WTC11 (cell line): ENCODE measurements at regions not wholly inside any gene's neighbourhood (a gene's known extent, or its start where the extent isn't known, plus 50 kb on each side); places are given as distances from the start of the nearest gene placed in this dataset.

Experiments used
- CTCF ChIP-seq: fragments of 200-600 bp; IDR thresholded peaks from 2 replicates; pipeline ENCODE4 v1.8.0; 2022; ENCODE audit warnings: antibody characterized with exemption
- ETV6 ChIP-seq: sonication (generic); formaldehyde crosslinking; IDR thresholded peaks from 2 replicates; pipeline ENCODE4 v1.8.1; 2022; ENCODE audit warnings: mild to moderate bottlenecking, missing genetic modification reagents
- IRF1 ChIP-seq: sonication (generic); formaldehyde crosslinking; IDR thresholded peaks from 2 replicates; pipeline ENCODE4 v1.8.0; 2023; ENCODE audit warnings: missing genetic modification reagents
- MAX ChIP-seq: sonication (generic); formaldehyde crosslinking; IDR thresholded peaks from 2 replicates; pipeline ENCODE4 v1.8.0; 2022; ENCODE audit warnings: mild to moderate bottlenecking, missing genetic modification reagents
- NR2C2 ChIP-seq: sonication (generic); formaldehyde crosslinking; IDR thresholded peaks from 2 replicates; pipeline ENCODE4 v1.8.0; 2022; ENCODE audit warnings: mild to moderate bottlenecking, missing genetic modification reagents
- NR3C1 ChIP-seq: sonication (generic); formaldehyde crosslinking; conservative IDR thresholded peaks from 2 replicates; pipeline ENCODE4 v1.8.1; 2023; ENCODE audit warnings: low read depth, mild to moderate bottlenecking, missing genetic modification reagents
- RORB ChIP-seq: fragments of 250-450 bp; sonication (Bioruptor Pico); IDR thresholded peaks from 2 replicates; pipeline ENCODE4 v1.9.0; 2021; ENCODE audit warnings: mild to moderate bottlenecking
- TCF7 ChIP-seq: sonication (generic); formaldehyde crosslinking; IDR thresholded peaks from 2 replicates; pipeline ENCODE4 v1.8.0; 2022; ENCODE audit warnings: mild to moderate bottlenecking, low read depth, missing genetic modification reagents, moderate library complexity
- ZBTB21 ChIP-seq: sonication (generic); formaldehyde crosslinking; IDR thresholded peaks from 2 replicates; pipeline ENCODE4 v1.8.1; 2023; ENCODE audit warnings: mild to moderate bottlenecking, missing genetic modification reagents, borderline replicate concordance
- ZNF263 ChIP-seq: sonication (generic); formaldehyde crosslinking; IDR thresholded peaks from 2 replicates; pipeline ENCODE4 v1.8.1; 2022; ENCODE audit warnings: low read depth, mild to moderate bottlenecking, moderate library complexity, missing genetic modification reagents
- ZNF396 ChIP-seq: fragments of 250-450 bp; sonication (Bioruptor Pico); IDR thresholded peaks from 2 replicates; pipeline ENCODE4 v1.8.0; 2021; ENCODE audit warnings: mild to moderate bottlenecking, moderate library complexity, borderline replicate concordance
- TF ChIP-seq, protein P1 (sequence below): sonication (generic); formaldehyde crosslinking; conservative IDR thresholded peaks from 2 replicates; pipeline ENCODE4 v1.8.1; 2022; ENCODE audit warnings: mild to moderate bottlenecking, missing genetic modification reagents

GRCh38 chr3:116834816-116835215 is 125.2 kb downstream of the TUSC7 start:
- TF ChIP-seq MAX (CRISPR knock-in tag) (no peak), CTCF (no peak), ZNF263 (CRISPR knock-in tag) (no peak), NR3C1 (CRISPR knock-in tag) (no peak), RORB (CRISPR knock-in tag) (no peak), ZNF396 (CRISPR knock-in tag) (no peak), NR2C2 (CRISPR knock-in tag) (no peak), ZBTB21 (CRISPR knock-in tag) (no peak), IRF1 (CRISPR knock-in tag) (no peak), ETV6 (CRISPR knock-in tag) (no peak), TCF7 (CRISPR knock-in tag) (no peak)
- TF ChIP-seq, protein P1, sequence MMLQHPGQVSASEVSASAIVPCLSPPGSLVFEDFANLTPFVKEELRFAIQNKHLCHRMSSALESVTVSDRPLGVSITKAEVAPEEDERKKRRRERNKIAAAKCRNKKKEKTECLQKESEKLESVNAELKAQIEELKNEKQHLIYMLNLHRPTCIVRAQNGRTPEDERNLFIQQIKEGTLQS (CRISPR knock-in tag) = no peak
